Suprapubic skin (tissue), 4 donors: ENCODE measurements at regions not wholly inside any gene's neighbourhood (a gene's known extent, or its start where the extent isn't known, plus 50 kb on each side); places are given as distances from the start of the nearest gene placed in this dataset.
A peak's percentile ranks its signal among the peaks of the same experiment; 100 is the strongest.

Source experiments
- DNase-seq, 2 donors: peaks; one replicate each; pipeline ENCODE4 v3.0.0-alpha.2; 2019; ENCODE audit warnings: low spot score in 2 of 2
- H3K27ac ChIP-seq: fragments of 200-600 bp; sonication (generic); one replicate; pipeline ENCODE4 v1.5.1; 2019
- H3K27me3 ChIP-seq: fragments of 200-600 bp; sonication (generic); one replicate; pipeline ENCODE4 v1.5.1; 2019
- H3K36me3 ChIP-seq: fragments of 200-600 bp; sonication (generic); one replicate; pipeline ENCODE4 v1.5.1; 2019
- H3K4me1 ChIP-seq: fragments of 200-600 bp; sonication (generic); one replicate; pipeline ENCODE4 v1.5.1; 2019
- H3K4me3 ChIP-seq: fragments of 200-600 bp; sonication (generic); one replicate; pipeline ENCODE4 v1.5.1; 2019; ENCODE audit warnings: mild to moderate bottlenecking
- H3K9me3 ChIP-seq: fragments of 200-600 bp; sonication (generic); one replicate; pipeline ENCODE4 v1.5.1; 2019
- CTCF ChIP-seq, 2 donors: fragments of 200-600 bp in 1 of 2; fragments of 450-650 bp in 1 of 2; sonication (generic) in 1 of 2; IDR thresholded peaks; one replicate each; pipeline ENCODE4 v1.5.1; 2016 to 2019; ENCODE audit warnings: antibody characterized with exemption in 2 of 2, mild to moderate bottlenecking in 1 of 2, moderate library complexity in 1 of 2
- EP300 ChIP-seq: sonication (generic); formaldehyde crosslinking; IDR thresholded peaks from one replicate; pipeline ENCODE4 v1.6.1; 2017; ENCODE audit warnings: antibody characterized with exemption
- POLR2A ChIP-seq, 2 donors: fragments of 450-650 bp; IDR thresholded peaks; one replicate each; pipeline ENCODE4 v1.6.1; 2017; ENCODE audit warnings: antibody characterized with exemption in 2 of 2, mild to moderate bottlenecking in 2 of 2, moderate library complexity in 2 of 2
- POLR2AphosphoS5 ChIP-seq, 3 donors: sonication (generic); formaldehyde crosslinking; IDR thresholded peaks; one replicate each; pipeline ENCODE4 v1.6.1; 2017; ENCODE audit warnings: antibody characterized with exemption in 3 of 3
- WGBS: methylation state at CpG from one replicate; pipeline ENCODE4 v1.1.5; 2018; 5-methylcytosine and 5-hydroxymethylcytosine counted together

GRCh38 chr20:57964011-57964862 lies 254.4 kb upstream of the PMEPA1 start:
- peak overlapping the region; percentile 61 for H3K27ac ChIP-seq
- TF ChIP-seq POLR2AphosphoS5 (IDR thresholded peaks at IDR 0.05), result no peak
- no peak for TF ChIP-seq CTCF (IDR thresholded peaks at IDR 0.05)
- no peak for TF ChIP-seq EP300
- no peak for TF ChIP-seq POLR2A (IDR thresholded peaks at IDR 0.05)
- H3K4me3 ChIP-seq, result no peak overlapping the region
- H3K9me3 ChIP-seq, result no peaks in the 10 kb centered on the region
- no peaks in the 10 kb centered on the region for H3K27me3 ChIP-seq
- H3K4me1 ChIP-seq, result peaks cover 30% of the 10 kb centered on the region
- 66% methylated on average over 15 of the region's 15 CpGs for whole genome bisulfite sequencing
- H3K36me3 ChIP-seq, result no peaks in the 10 kb centered on the region
- DNase-seq, result no peak

DNA sequence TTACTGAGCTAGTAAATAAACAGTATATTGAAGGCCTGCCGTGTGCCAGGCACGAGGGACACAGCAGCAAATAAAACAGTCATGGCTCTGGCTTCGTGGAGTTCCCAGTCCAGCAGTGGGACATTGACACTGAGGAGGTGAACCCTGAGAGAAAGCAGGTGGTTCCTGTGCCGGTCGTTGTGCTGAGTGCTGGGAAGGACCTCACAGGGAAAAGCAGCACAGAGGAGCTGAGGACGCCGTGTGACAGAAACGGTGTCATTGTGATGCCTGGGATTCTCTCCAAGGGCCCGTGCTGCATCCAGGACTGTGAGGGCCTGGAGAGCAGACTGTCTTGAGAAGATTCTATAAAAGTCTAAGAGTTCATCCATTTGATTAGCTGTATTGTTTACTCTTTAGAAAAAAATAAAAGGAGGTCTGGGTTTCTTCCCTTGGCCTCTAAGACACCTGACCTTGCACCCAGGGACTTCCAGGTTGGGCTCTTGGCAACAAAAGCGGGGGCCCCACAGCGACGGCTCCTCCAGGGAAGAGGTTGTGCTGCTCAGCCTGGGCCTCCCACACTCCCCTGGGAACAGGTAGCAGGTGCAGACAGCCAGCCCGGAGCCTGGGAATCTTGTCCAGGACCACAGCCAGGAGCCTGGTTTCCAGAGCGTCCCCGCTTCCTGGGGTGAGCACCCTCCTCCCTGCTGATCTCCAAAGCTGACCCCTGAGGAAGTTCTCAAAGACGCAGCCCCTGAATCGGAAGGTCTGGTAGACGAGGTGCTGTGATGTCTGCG lies 251.2 kb upstream of the PMEPA1 start:
- no peak for DNase-seq
- Histone ChIP-seq H3K9me3 (no peaks in the 10 kb centered on the region), H3K36me3 (no peaks in the 10 kb centered on the region), H3K27ac (no peak overlapping the region), H3K4me1 (peaks cover 42% of the 10 kb centered on the region), H3K27me3 (no peaks in the 10 kb centered on the region), H3K4me3 (no peak overlapping the region)
- 72% methylated on average over 17 of the region's 19 CpGs for WGBS
- no peak for TF ChIP-seq POLR2A (IDR thresholded peaks at IDR 0.05)
- TF ChIP-seq CTCF (IDR thresholded peaks at IDR 0.05), result no peak
- no peak for TF ChIP-seq EP300
- no peak for TF ChIP-seq POLR2AphosphoS5 (IDR thresholded peaks at IDR 0.05)

- Histone ChIP-seq H3K27me3 (no peaks in the 10 kb centered on the region), H3K4me1 (peaks cover 39% of the 10 kb centered on the region), H3K9me3 (no peaks in the 10 kb centered on the region), H3K27ac (peak overlapping the region; percentile 60), H3K4me3 (no peak overlapping the region), H3K36me3 (no peaks in the 10 kb centered on the region)
- no peak for TF ChIP-seq POLR2A (IDR thresholded peaks at IDR 0.05)
- no peak for TF ChIP-seq POLR2AphosphoS5 (IDR thresholded peaks at IDR 0.05)
- TF ChIP-seq CTCF (IDR thresholded peaks at IDR 0.05), result no peak
- TF ChIP-seq EP300, result no peak
- DNase-seq, result no peak
- 70% methylated on average over 3 of the region's 4 CpGs for WGBS
Observed at GRCh38 chr20:57959589-57959988, 249.8 kb upstream of the PMEPA1 start.

- DNase-seq, result no peak
- no peaks in the 10 kb centered on the region for H3K27me3 ChIP-seq
- H3K36me3 ChIP-seq, result no peaks in the 10 kb centered on the region
- TF ChIP-seq POLR2AphosphoS5 (IDR thresholded peaks at IDR 0.05) (no peak), CTCF (IDR thresholded peaks at IDR 0.05) (no peak), EP300 (no peak), POLR2A (IDR thresholded peaks at IDR 0.05) (no peak)
- 46% methylated on average over 12 of the region's 12 CpGs for WGBS
- H3K27ac ChIP-seq, result peak overlapping the region; percentile 60
- no peaks in the 10 kb centered on the region for H3K9me3 ChIP-seq
- peaks cover 33% of the 10 kb centered on the region for H3K4me1 ChIP-seq
- no peak overlapping the region for H3K4me3 ChIP-seq
Observed at GRCh38 chr20:57959018-57959417, 249.2 kb upstream of the PMEPA1 start.

DNA sequence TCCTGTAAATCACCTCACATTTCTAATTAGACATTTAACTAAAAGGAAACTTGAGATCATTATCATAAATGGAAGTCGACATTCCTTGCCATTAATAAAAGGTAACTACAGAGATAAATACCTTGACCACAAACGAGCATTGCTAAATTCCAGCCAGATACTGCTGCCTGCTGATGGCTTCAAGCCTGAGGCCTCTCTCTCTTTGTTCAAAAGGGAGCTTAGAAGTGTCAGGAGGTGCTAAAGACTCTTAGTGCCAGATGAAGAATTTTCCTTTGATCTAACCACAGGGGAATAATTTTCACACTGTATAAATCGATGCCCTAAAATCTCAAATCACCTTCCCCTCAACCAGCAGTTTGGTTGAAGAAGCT lies 248.2 kb upstream of the PMEPA1 start:
- WGBS, result 44% methylated on average over 3 of the region's 3 CpGs
- Histone ChIP-seq H3K4me1 (peaks cover 27% of the 10 kb centered on the region), H3K36me3 (no peaks in the 10 kb centered on the region), H3K9me3 (no peaks in the 10 kb centered on the region), H3K27me3 (no peaks in the 10 kb centered on the region), H3K4me3 (no peak overlapping the region), H3K27ac (peak overlapping the region; percentile 60)
- TF ChIP-seq POLR2AphosphoS5 (IDR thresholded peaks at IDR 0.05), result no peak
- TF ChIP-seq POLR2A (IDR thresholded peaks at IDR 0.05), result no peak
- TF ChIP-seq CTCF (IDR thresholded peaks at IDR 0.05), result no peak
- no peak for TF ChIP-seq EP300
- no peak for DNase-seq
